22Rv1 (cell line): ENCODE measurements at regions not wholly inside any gene's neighbourhood (a gene's known extent, or its start where the extent isn't known, plus 50 kb on each side); places are given as distances from the start of the nearest gene placed in this dataset.

Experiments
- H3K27ac ChIP-seq: fragments of 450-650 bp; 2 replicates; pipeline ENCODE4 v1.5.1; 2017
- CTCF ChIP-seq: fragments of 450-650 bp; IDR thresholded peaks from 2 replicates; pipeline ENCODE4 v1.5.1; 2017; ENCODE audit warnings: mild to moderate bottlenecking
- ZFX ChIP-seq: fragments of 450-650 bp; IDR thresholded peaks from 2 replicates; pipeline ENCODE4 v1.6.1; 2017; ENCODE audit warnings: antibody characterized with exemption, borderline replicate concordance

GRCh38 chr12:45128637-45129036 lies 77.7 kb upstream of the DBX2 start:
- TF ChIP-seq ZFX, result no peak
- no peak for TF ChIP-seq CTCF
- no peak overlapping the region for H3K27ac ChIP-seq

- H3K27ac ChIP-seq, result no peak overlapping the region
- TF ChIP-seq ZFX, result no peak
- TF ChIP-seq CTCF, result peak; percentile 99
Observed at GRCh38 chr12:45130881-45131281, 80.0 kb upstream of the DBX2 start.

GRCh38 chr12:45131506-45131905 lies 80.6 kb upstream of the DBX2 start:
- TF ChIP-seq ZFX (no peak), CTCF (no peak)
- no peak overlapping the region for H3K27ac ChIP-seq

- no peak overlapping the region for H3K27ac ChIP-seq
- TF ChIP-seq CTCF (no peak), ZFX (no peak)
Observed at GRCh38 chr12:45138609-45139008, 77.3 kb upstream of the ANO6 start.

- H3K27ac ChIP-seq, result no peak overlapping the region
- TF ChIP-seq CTCF, result no peak
- no peak for TF ChIP-seq ZFX
Observed at GRCh38 chr12:45148006-45148405, 67.9 kb upstream of the ANO6 start.

GRCh38 chr12:45148619-45149018 lies 67.3 kb upstream of the ANO6 start:
- no peak for TF ChIP-seq ZFX
- TF ChIP-seq CTCF, result no peak
- no peak overlapping the region for H3K27ac ChIP-seq

- TF ChIP-seq ZFX, result no peak
- no peak for TF ChIP-seq CTCF
- H3K27ac ChIP-seq, result no peak overlapping the region
Observed at GRCh38 chr12:45165284-45165683, 50.6 kb upstream of the ANO6 start.
